H9 (cell line): ENCODE measurements at regions not wholly inside any gene's neighbourhood (a gene's known extent, or its start where the extent isn't known, plus 50 kb on each side); places are given as distances from the start of the nearest gene placed in this dataset.

Experiments
- DNase-seq: peaks from one replicate; pipeline ENCODE4 v3.0.0-alpha.2; 2017
- H2AFZ ChIP-seq: one replicate; pipeline ENCODE4 v1.6.1; 2013; ENCODE audit warnings: mild to moderate bottlenecking, low read length, control low read depth, moderate library complexity
- H2AK5ac ChIP-seq: 2 replicates; pipeline ENCODE4 v1.6.1; 2013; ENCODE audit warnings: low read length, control low read depth, mixed read lengths; ENCODE audit not compliant: insufficient read length
- H2BK120ac ChIP-seq: one replicate; pipeline ENCODE4 v1.6.1; 2013; ENCODE audit warnings: low read depth, mild to moderate bottlenecking, low read length, control low read depth, inconsistent platforms; ENCODE audit not compliant: poor library complexity, severe bottlenecking
- H2BK12ac ChIP-seq: 2 replicates; pipeline ENCODE4 v1.6.1; 2013; ENCODE audit warnings: low read length, control low read depth, mixed read lengths, low read depth; ENCODE audit not compliant: insufficient read length
- H2BK15ac ChIP-seq: 2 replicates; pipeline ENCODE4 v1.6.1; 2013; ENCODE audit warnings: low read depth, low read length, control low read depth
- H2BK20ac ChIP-seq: one replicate; pipeline ENCODE4 v1.6.1; 2013; ENCODE audit warnings: low read depth, mild to moderate bottlenecking, low read length, control low read depth, inconsistent platforms; ENCODE audit not compliant: poor library complexity, severe bottlenecking
- H2BK5ac ChIP-seq: 2 replicates; pipeline ENCODE4 v1.6.1; 2013; ENCODE audit warnings: low read length, control low read depth, mixed read lengths; ENCODE audit not compliant: insufficient read length
- H3K14ac ChIP-seq: 2 replicates; pipeline ENCODE4 v1.6.1; 2013; ENCODE audit warnings: low read length, control low read depth; ENCODE audit not compliant: insufficient read depth
- H3K18ac ChIP-seq: 2 replicates; pipeline ENCODE4 v1.6.1; 2013; ENCODE audit warnings: low read depth, mild to moderate bottlenecking, mixed read lengths, low read length, control low read depth; ENCODE audit not compliant: insufficient read length
- H3K23ac ChIP-seq: 2 replicates; pipeline ENCODE4 v1.6.1; 2013; ENCODE audit warnings: low read length, control low read depth, mixed read lengths, low read depth; ENCODE audit not compliant: insufficient read length
- H3K23me2 ChIP-seq: 2 replicates; pipeline ENCODE4 v1.6.1; 2013; ENCODE audit warnings: low read depth, mild to moderate bottlenecking, mixed read lengths, low read length, control low read depth; ENCODE audit not compliant: insufficient read length, poor library complexity, severe bottlenecking
- H3K27ac ChIP-seq: 2 replicates; pipeline ENCODE4 v1.5.1; 2013; ENCODE audit warnings: low read length, control low read depth, mixed read lengths, low read depth; ENCODE audit not compliant: insufficient read length
- H3K27me3 ChIP-seq: 2 replicates; pipeline ENCODE4 v1.6.1; 2013; ENCODE audit warnings: low read length, control low read depth, inconsistent platforms; ENCODE audit not compliant: insufficient read depth
- H3K4ac ChIP-seq: 2 replicates; pipeline ENCODE4 v1.6.1; 2013; ENCODE audit warnings: low read depth, mild to moderate bottlenecking, control low read depth, inconsistent platforms, low read length, moderate library complexity
- H3K4me1 ChIP-seq: 2 replicates; pipeline ENCODE4 v1.6.1; 2013; ENCODE audit warnings: low read length, control low read depth, inconsistent platforms; ENCODE audit not compliant: insufficient read depth
- H3K4me2 ChIP-seq: 2 replicates; pipeline ENCODE4 v1.6.1; 2013; ENCODE audit warnings: low read length, control low read depth, mixed read lengths; ENCODE audit not compliant: insufficient read length, insufficient read depth
- H3K56ac ChIP-seq: 2 replicates; pipeline ENCODE4 v1.6.1; 2013; ENCODE audit warnings: low read depth, mild to moderate bottlenecking, mixed read lengths, low read length, control low read depth; ENCODE audit not compliant: insufficient read length
- H3K79me1 ChIP-seq: 2 replicates; pipeline ENCODE4 v1.6.1; 2013; ENCODE audit warnings: low read depth, mild to moderate bottlenecking, moderate library complexity, low read length, control low read depth, inconsistent platforms; ENCODE audit not compliant: insufficient read depth, poor library complexity, severe bottlenecking
- H3K79me2 ChIP-seq: 2 replicates; pipeline ENCODE4 v1.6.1; 2013; ENCODE audit warnings: low read length, control low read depth, inconsistent platforms; ENCODE audit not compliant: insufficient read depth
- H3K9ac ChIP-seq: 2 replicates; pipeline ENCODE4 v1.6.1; 2013; ENCODE audit warnings: low read length, control low read depth, mixed read lengths; ENCODE audit not compliant: insufficient read length; ENCODE audit errors: extremely low read depth
- H3K9me3 ChIP-seq: one replicate; pipeline ENCODE4 v1.6.1; 2013; ENCODE audit warnings: low read depth, low read length, inconsistent platforms; ENCODE audit not compliant: control insufficient read depth
- H3T11ph ChIP-seq: one replicate; pipeline ENCODE4 v1.6.1; 2013; ENCODE audit warnings: mild to moderate bottlenecking, low read length, control low read depth, inconsistent platforms
- H4K20me1 ChIP-seq: one replicate; pipeline ENCODE4 v1.6.1; 2013; ENCODE audit not compliant: control insufficient read depth, insufficient read length, insufficient read depth
- H4K5ac ChIP-seq: 2 replicates; pipeline ENCODE4 v1.6.1; 2013; ENCODE audit warnings: low read depth, mild to moderate bottlenecking, mixed read lengths, low read length, control low read depth; ENCODE audit not compliant: insufficient read length
- H4K8ac ChIP-seq: replicated peaks from 2 replicates; pipeline ENCODE4 v1.6.1; 2013; ENCODE audit warnings: low read length, control low read depth, mixed read lengths, low read depth; ENCODE audit not compliant: insufficient read length
- H4K91ac ChIP-seq: 2 replicates; pipeline ENCODE4 v1.6.1; 2013; ENCODE audit warnings: low read depth, mild to moderate bottlenecking, moderate library complexity, mixed read lengths, low read length, control low read depth; ENCODE audit not compliant: insufficient read length
- H3K27ac Mint-ChIP-seq, 3 experiments: 2 replicates in 2 of 3; 3 replicates in 1 of 3; pipeline ENCODE4 v1.8.0; 2020 to 2021; ENCODE audit warnings: mixed read lengths in 3 of 3, mild to moderate bottlenecking in 1 of 3, moderate library complexity in 1 of 3
- H3K27me3 Mint-ChIP-seq: 2 replicates; pipeline ENCODE4 v1.8.0; 2021; ENCODE audit warnings: low read depth, mild to moderate bottlenecking, moderate library complexity, mixed read lengths
- H3K36me3 Mint-ChIP-seq, 3 experiments: 2 replicates in 2 of 3; 3 replicates in 1 of 3; pipeline ENCODE4 v1.8.0; 2020 to 2021; ENCODE audit warnings: low read depth in 3 of 3, mixed read lengths in 3 of 3; ENCODE audit not compliant: insufficient read depth in 1 of 3
- H3K4me1 Mint-ChIP-seq, 2 experiments: 2 replicates each; pipeline ENCODE4 v1.8.0; 2020; ENCODE audit warnings: mixed read lengths in 2 of 2
- H3K4me3 Mint-ChIP-seq, 2 experiments: 2 replicates in 1 of 2; 3 replicates in 1 of 2; pipeline ENCODE4 v1.8.0; 2020 to 2021; ENCODE audit warnings: mild to moderate bottlenecking in 2 of 2, mixed read lengths in 2 of 2, moderate library complexity in 1 of 2
- H3K9me3 Mint-ChIP-seq, 2 experiments: 2 replicates in 1 of 2; 3 replicates in 1 of 2; pipeline ENCODE4 v1.8.0; 2020; ENCODE audit warnings: mild to moderate bottlenecking in 2 of 2, mixed read lengths in 2 of 2, moderate library complexity in 1 of 2
- WGBS: extraction: QIAGEN DNeasy Blood & Tissue Kit; methylation state at CpG from one replicate; pipeline ENCODE4 v1.1.7; 2013; ENCODE audit warnings: missing lambda C conversion rate, low lambda C conversion rate, mixed read lengths; ENCODE audit not compliant: insufficient read length; ENCODE audit errors: extremely low coverage; 5-methylcytosine and 5-hydroxymethylcytosine counted together
- TF ChIP-seq, protein P1 (sequence below): fragments of 200-600 bp; sonication (generic); conservative IDR thresholded peaks from 3 replicates; pipeline ENCODE4 v1.8.0; 2021; ENCODE audit warnings: antibody characterized with exemption, mild to moderate bottlenecking

DNA sequence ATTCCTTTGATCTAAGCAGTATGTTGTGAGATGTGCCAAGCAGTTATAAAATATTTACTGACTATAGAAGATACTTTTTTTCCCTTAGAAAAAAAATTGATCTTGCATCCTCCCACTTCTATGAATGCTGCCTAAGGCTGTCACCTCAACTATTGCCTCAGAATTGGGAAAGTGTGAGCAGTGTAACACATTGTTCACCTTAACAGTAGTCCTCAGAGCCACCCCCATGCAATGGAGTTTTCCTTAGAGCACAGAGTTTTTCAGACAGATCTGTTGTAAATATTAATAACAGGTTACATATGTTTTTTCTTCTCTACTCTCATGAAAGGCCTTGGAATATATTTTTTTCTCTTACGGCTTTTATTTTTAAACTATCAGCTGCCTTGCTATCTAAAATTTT lies 607.3 kb downstream of the STK39 start:
- no peak overlapping the region for H3K4ac ChIP-seq
- H2BK20ac ChIP-seq, result no peak overlapping the region
- H2BK5ac ChIP-seq, result no peak overlapping the region
- no peak overlapping the region for H3K4me2 ChIP-seq
- no peaks in the 10 kb centered on the region for H3K4me1 Mint-ChIP-seq
- DNase-seq, result no peak
- H2AFZ ChIP-seq, result no peak overlapping the region
- no peaks in the 10 kb centered on the region for H3K27me3 ChIP-seq
- no peaks in the 10 kb centered on the region for H3K27me3 Mint-ChIP-seq
- no peak overlapping the region for H3K56ac ChIP-seq
- no peaks in the 10 kb centered on the region for H3K4me1 ChIP-seq
- H2BK15ac ChIP-seq, result no peak overlapping the region
- no peak overlapping the region for H4K8ac ChIP-seq
- H3K4me3 Mint-ChIP-seq, result no peak overlapping the region
- no peak overlapping the region for H4K91ac ChIP-seq
- H3K27ac ChIP-seq, result no peak overlapping the region
- no peak overlapping the region for H2BK12ac ChIP-seq
- no peak overlapping the region for H3K18ac ChIP-seq
- H3K79me1 ChIP-seq, result no peaks in the 10 kb centered on the region
- H4K5ac ChIP-seq, result no peak overlapping the region
- H3K9me3 Mint-ChIP-seq, result peaks cover 4 to 6% of the 10 kb centered on the region in 2 experiments; a peak in 2 of 5 replicates
- no peak overlapping the region for H2BK120ac ChIP-seq
- no peaks in the 10 kb centered on the region for H3K23me2 ChIP-seq
- no peaks in the 10 kb centered on the region for H4K20me1 ChIP-seq
- H3K23ac ChIP-seq, result no peak overlapping the region
- H3K27ac Mint-ChIP-seq, result no peak overlapping the region
- no peak overlapping the region for H3K9ac ChIP-seq
- H3K36me3 Mint-ChIP-seq, result peaks cover 0 to 5% (median 0%) of the 10 kb centered on the region in 3 experiments; a peak in 2 of 7 replicates
- TF ChIP-seq, protein P1, sequence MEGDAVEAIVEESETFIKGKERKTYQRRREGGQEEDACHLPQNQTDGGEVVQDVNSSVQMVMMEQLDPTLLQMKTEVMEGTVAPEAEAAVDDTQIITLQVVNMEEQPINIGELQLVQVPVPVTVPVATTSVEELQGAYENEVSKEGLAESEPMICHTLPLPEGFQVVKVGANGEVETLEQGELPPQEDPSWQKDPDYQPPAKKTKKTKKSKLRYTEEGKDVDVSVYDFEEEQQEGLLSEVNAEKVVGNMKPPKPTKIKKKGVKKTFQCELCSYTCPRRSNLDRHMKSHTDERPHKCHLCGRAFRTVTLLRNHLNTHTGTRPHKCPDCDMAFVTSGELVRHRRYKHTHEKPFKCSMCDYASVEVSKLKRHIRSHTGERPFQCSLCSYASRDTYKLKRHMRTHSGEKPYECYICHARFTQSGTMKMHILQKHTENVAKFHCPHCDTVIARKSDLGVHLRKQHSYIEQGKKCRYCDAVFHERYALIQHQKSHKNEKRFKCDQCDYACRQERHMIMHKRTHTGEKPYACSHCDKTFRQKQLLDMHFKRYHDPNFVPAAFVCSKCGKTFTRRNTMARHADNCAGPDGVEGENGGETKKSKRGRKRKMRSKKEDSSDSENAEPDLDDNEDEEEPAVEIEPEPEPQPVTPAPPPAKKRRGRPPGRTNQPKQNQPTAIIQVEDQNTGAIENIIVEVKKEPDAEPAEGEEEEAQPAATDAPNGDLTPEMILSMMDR, result no peak
- no peaks in the 10 kb centered on the region for H3K9me3 ChIP-seq
- no peak overlapping the region for H3K14ac ChIP-seq
- WGBS, result no CpG with 5 or more reads among the region's 1 CpG
- no peaks in the 10 kb centered on the region for H3K79me2 ChIP-seq
- H2AK5ac ChIP-seq, result no peak overlapping the region
- no peak overlapping the region for H3T11ph ChIP-seq
